ENCODE measurements at regions not wholly inside any gene's neighbourhood (a gene's known extent, or its start where the extent isn't known, plus 50 kb on each side); places are given as distances from the start of the nearest gene placed in this dataset.

DNA sequence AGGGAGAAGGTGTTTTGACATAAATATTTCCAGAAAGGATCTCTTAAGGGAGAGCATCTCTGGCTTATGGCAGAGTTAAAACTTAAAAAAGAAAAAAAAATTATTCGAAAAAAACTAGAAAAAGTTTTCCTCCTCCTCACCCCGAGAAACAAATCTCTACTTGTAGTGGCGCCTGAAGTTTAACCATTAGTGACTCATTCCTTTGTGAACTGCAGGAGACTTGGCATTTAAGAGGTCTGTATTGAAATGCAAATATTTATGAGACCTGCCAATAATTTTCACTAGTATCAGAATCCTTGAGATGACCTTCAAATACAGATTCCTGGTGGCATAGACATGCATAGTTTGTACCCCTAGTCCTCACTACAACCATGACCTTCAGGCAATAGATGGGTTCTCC is 64.9 kb upstream of the MED4 start:
- FAIRE-seq (no peak), ATAC-seq (no peak), DNase-seq (ENCODE audit: low spot score) (no peak)
- CTCF ChIA-PET (ENCODE audit: low intra/inter-chr PET ratio, low total read pairs), result no interaction called here
- BruUV-seq (replicated peaks), result no TSS peak
- TF ChIP-seq, protein P1, sequence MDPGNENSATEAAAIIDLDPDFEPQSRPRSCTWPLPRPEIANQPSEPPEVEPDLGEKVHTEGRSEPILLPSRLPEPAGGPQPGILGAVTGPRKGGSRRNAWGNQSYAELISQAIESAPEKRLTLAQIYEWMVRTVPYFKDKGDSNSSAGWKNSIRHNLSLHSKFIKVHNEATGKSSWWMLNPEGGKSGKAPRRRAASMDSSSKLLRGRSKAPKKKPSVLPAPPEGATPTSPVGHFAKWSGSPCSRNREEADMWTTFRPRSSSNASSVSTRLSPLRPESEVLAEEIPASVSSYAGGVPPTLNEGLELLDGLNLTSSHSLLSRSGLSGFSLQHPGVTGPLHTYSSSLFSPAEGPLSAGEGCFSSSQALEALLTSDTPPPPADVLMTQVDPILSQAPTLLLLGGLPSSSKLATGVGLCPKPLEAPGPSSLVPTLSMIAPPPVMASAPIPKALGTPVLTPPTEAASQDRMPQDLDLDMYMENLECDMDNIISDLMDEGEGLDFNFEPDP (CRISPR knock-in tag; conservative IDR thresholded peaks at IDR 0.05), result no peak
- TF ChIP-seq BCL6 (CRISPR knock-in tag; IDR thresholded peaks at IDR 0.05), result no peak
- H3K27ac ChIP-seq (ENCODE audit: extremely low read length, insufficient read depth, low read length), result no peak overlapping the region
- POLR2A ChIA-PET, result no interaction called here
- no peak overlapping the region for H3K4me3 ChIP-seq (replicated peaks in 1 of 3; ENCODE audit: insufficient read depth in 1 of 3, low read depth in 2 of 3, low read length in 3 of 3)
- no peaks in the 10 kb centered on the region for H4K20me1 ChIP-seq (ENCODE audit: insufficient read depth, low read length)
- no peak overlapping the region for H3K9ac ChIP-seq (ENCODE audit: insufficient read depth, low read depth, low read length)
- in situ Hi-C loops (cut with HindIII; ENCODE audit: extremely low pct_ligation_motif_present, low pct_unique_long_range_greater_than_20kb) (no loop called here), intact Hi-C loops (cut with micrococcal nuclease; ENCODE audit: unreplicated experiment) (no loop called here)
- H2AFZ ChIP-seq (ENCODE audit: low read length), result no peak overlapping the region
- H3K9me3 ChIP-seq (ENCODE audit: low read length), result no peaks in the 10 kb centered on the region
- peaks cover 26% of the 10 kb centered on the region for H3K4me1 ChIP-seq (ENCODE audit: insufficient read depth, low read length)
- 2% methylated on average over 3 of the region's 3 CpGs for WGBS (ENCODE audit: low lambda C conversion rate)
- no peak overlapping the region for H3K4me2 ChIP-seq (ENCODE audit: low read depth, low read length)
- H3K36me3 ChIP-seq (replicated peaks in 1 of 2; ENCODE audit: control insufficient read depth in 1 of 2, insufficient read depth in 2 of 2, low read length in 2 of 2), result no peaks in the 10 kb centered on the region
- no peaks in the 10 kb centered on the region for H3K79me2 ChIP-seq (ENCODE audit: insufficient read depth, low read length)
- H3K27me3 ChIP-seq (ENCODE audit: control insufficient read depth in 1 of 2, insufficient read depth in 2 of 2, low read length in 2 of 2), result no peaks in the 10 kb centered on the region

DNA sequence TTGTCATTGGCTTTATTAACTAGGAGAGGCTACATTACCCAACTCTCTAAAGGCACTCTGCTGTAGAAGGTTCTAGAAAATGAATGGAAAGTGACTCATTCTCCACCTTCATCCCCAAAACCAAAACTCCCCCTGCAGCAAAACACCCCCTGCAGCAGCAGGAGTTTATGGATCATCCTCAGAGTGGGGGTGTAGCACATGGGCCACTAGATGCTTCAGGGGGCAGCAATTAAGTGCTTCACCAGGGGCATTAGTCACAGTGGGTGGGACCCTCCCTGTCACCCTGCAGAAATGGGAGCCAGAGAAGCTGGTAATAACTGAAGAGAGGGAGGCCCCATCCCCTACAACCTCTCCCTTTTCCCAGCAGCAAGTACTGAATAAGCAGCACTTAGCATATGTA is 64.5 kb upstream of the MED4 start:
- Histone ChIP-seq H3K4me2 (ENCODE audit: low read depth, low read length) (no peak overlapping the region), H2AFZ (ENCODE audit: low read length) (no peak overlapping the region), H4K20me1 (ENCODE audit: insufficient read depth, low read length) (no peaks in the 10 kb centered on the region), H3K79me2 (ENCODE audit: insufficient read depth, low read length) (no peaks in the 10 kb centered on the region), H3K4me3 (replicated peaks in 1 of 3; ENCODE audit: insufficient read depth in 1 of 3, low read depth in 2 of 3, low read length in 3 of 3) (no peak overlapping the region), H3K9me3 (ENCODE audit: low read length) (no peaks in the 10 kb centered on the region), H3K9ac (ENCODE audit: insufficient read depth, low read depth, low read length) (no peak overlapping the region), H3K4me1 (ENCODE audit: insufficient read depth, low read length) (peaks cover 30% of the 10 kb centered on the region), H3K27me3 (ENCODE audit: control insufficient read depth in 1 of 2, insufficient read depth in 2 of 2, low read length in 2 of 2) (no peaks in the 10 kb centered on the region), H3K27ac (ENCODE audit: extremely low read length, insufficient read depth, low read length) (no peak overlapping the region), H3K36me3 (replicated peaks in 1 of 2; ENCODE audit: control insufficient read depth in 1 of 2, insufficient read depth in 2 of 2, low read length in 2 of 2) (no peaks in the 10 kb centered on the region)
- in situ Hi-C loops (cut with HindIII; ENCODE audit: extremely low pct_ligation_motif_present, low pct_unique_long_range_greater_than_20kb), result no loop called here
- TF ChIP-seq ZMYM4 (CRISPR knock-in tag; IDR thresholded peaks at IDR 0.05) (no peak), RFX5 (IDR thresholded peaks at IDR 0.05; ENCODE audit: low read depth, low read length) (no peak), ISL2 (CRISPR knock-in tag; IDR thresholded peaks at IDR 0.05) (no peak), NFYB (CRISPR knock-in tag; IDR thresholded peaks at IDR 0.05) (no peak)
- DNase-seq (ENCODE audit: low spot score), result no peak
- no peak for FAIRE-seq
- no peak for ATAC-seq
- BruUV-seq (replicated peaks), result no TSS peak
- CTCF ChIA-PET (ENCODE audit: low intra/inter-chr PET ratio, low total read pairs), result no interaction called here
- POLR2A ChIA-PET, result no interaction called here
- intact Hi-C loops (cut with micrococcal nuclease; ENCODE audit: unreplicated experiment), result no loop called here

Measured in HepG2 (cell line).